Astrocyte (in vitro differentiated cells and primary cell): ENCODE measurements at regions not wholly inside any gene's neighbourhood (a gene's known extent, or its start where the extent isn't known, plus 50 kb on each side); places are given as distances from the start of the nearest gene placed in this dataset.

ENCODE experiments used
- EZH2 ChIP-seq: IDR thresholded peaks from 2 replicates; pipeline ENCODE4 v1.6.1; 2012; ENCODE audit warnings: mild to moderate bottlenecking, low read length, inconsistent platforms; ENCODE audit not compliant: insufficient read depth
- TF ChIP-seq, protein P1 (sequence below): IDR thresholded peaks from 2 replicates; pipeline ENCODE4 v1.5.1; 2011; ENCODE audit warnings: low read depth, mild to moderate bottlenecking, inconsistent platforms, low read length, moderate library complexity; ENCODE audit not compliant: insufficient read depth

DNA sequence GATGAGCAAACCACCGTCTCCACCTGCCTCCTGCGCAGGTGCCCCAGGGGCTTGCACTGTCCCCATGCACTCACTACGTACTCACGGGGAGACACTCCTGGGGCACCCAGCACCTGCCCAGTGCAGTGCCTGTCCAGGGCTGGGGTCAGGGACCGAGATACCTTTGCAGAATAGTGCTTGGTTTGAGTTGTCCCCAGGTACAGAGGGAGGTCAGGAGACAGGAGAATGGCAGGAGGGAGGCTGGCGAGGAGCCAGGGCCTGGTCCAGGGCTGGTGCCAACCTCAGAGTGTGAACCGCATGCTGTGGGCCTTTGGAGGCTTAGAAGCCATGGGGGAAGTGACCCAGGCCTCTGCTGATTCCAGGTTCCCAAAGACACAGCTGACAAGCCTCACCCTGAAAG is 110.1 kb upstream of the GPR26 start:
- TF ChIP-seq, protein P1, sequence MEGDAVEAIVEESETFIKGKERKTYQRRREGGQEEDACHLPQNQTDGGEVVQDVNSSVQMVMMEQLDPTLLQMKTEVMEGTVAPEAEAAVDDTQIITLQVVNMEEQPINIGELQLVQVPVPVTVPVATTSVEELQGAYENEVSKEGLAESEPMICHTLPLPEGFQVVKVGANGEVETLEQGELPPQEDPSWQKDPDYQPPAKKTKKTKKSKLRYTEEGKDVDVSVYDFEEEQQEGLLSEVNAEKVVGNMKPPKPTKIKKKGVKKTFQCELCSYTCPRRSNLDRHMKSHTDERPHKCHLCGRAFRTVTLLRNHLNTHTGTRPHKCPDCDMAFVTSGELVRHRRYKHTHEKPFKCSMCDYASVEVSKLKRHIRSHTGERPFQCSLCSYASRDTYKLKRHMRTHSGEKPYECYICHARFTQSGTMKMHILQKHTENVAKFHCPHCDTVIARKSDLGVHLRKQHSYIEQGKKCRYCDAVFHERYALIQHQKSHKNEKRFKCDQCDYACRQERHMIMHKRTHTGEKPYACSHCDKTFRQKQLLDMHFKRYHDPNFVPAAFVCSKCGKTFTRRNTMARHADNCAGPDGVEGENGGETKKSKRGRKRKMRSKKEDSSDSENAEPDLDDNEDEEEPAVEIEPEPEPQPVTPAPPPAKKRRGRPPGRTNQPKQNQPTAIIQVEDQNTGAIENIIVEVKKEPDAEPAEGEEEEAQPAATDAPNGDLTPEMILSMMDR: no peak
- no peak for TF ChIP-seq EZH2
